Occipital lobe (tissue), 1 donor: ENCODE measurements at regions not wholly inside any gene's neighbourhood (a gene's known extent, or its start where the extent isn't known, plus 50 kb on each side); places are given as distances from the start of the nearest gene placed in this dataset.
"Not testable (repeated sequence)": the region's sequence is repeated elsewhere in the genome, so short reads cannot be mapped to it uniquely, and the experiment has no call there.

Source experiments
- DNase-seq: peaks from one replicate; lab custom pipeline; 2025; lab: John Stamatoyannopoulos, UW

DNA sequence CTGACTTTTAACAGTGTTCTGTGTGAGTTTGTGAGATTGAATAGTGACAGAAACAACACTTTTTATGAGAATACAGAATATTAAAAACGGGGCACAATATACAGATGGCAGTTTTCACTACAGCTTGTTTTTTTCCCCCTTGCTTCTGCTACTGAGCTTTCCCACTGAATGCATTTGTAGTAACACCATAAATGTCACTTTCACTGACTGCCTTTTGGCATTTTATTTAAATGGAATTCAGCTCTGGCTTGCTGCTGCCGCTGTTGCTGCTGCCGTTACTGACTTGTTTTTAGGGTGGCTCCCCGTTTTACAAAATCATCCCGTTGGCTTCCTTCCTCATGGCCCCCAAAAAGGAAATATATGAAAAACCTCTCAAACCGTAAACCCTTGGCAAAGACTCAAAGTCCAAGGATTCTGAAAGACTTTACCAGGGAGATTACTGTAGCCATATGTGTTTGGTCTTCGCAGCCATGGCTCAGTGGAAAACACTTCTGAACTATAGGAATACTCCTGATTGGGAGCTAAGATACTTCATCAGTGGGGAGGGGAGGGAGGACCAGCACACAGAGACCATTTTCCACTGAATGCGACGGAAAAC, 151.0 kb downstream of the NUF2 start:
- DNase-seq = no peak

DNA sequence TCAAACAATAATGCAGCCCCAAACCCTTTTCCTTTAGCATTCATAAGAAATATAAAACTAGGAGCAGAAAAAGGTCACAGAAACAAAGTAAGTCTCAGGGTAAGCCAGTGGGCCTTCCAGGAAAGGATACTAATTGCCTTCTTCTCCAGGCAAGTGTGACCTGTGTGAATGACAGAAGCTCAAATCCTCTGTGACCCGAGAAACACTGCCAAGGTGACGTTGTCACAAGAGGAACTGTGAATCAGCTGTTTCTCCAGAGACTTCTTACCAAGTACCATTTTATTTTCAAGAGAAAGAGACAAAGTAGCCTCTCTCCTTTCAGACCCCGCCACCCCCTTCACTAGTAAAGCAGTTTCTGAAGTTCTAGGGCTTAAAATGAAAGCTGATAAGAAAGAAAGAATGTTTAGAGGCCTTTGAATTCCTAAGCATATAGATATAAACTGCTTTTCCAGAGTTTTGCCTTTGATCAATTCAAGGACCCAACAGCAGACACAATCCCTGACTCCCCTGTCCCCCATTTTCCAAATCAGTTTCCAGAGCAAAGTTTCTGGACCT, 155.6 kb downstream of the NUF2 start:
- DNase-seq = no peak

GRCh38 chr1:163498391-163499330, 176.9 kb downstream of the NUF2 start:
- DNase-seq = not testable (repeated sequence)

DNA sequence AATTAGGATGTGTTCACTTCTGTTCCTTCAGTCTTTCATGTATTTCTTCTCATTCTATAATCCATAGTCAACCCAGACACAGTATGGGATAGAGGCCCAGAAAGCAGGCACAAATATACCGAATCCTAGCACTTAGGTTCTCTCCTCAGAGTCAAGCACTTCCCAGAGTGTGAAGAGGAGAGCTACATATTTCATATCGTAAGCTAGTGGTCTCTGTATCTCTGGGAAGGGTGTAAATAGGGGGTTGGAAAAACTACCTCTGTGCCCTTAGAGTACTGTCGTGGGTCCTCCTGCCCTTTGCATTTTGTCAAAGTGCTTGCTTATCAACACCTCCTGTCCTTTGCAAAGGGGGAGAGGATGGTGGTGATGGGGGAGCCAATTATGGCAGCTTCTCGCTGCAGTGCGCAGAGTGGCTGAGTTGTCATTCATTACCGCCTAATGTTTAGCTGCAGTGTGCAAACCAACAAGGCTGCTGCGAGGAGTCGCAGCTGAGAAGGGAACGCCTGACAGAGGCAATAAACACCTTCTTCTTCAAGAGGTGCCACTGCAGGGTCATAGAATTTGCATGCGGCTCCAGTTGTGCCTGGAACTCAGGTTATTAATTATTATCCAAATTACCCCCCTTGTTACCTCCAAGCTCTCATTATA, 182.7 kb downstream of the NUF2 start:
- no peak for DNase-seq

- DNase-seq = no peak
These were observed 187.4 kb downstream of the NUF2 start for GRCh38 chr1:163509114-163509513.

- DNase-seq = no peak
These were observed 190.7 kb downstream of the NUF2 start for GRCh38 chr1:163512349-163512989.

- DNase-seq = no peak
These were observed 201.7 kb downstream of the NUF2 start for GRCh38 chr1:163523375-163524029.

GRCh38 chr1:163528710-163529348, 207.1 kb downstream of the NUF2 start:
- DNase-seq = no peak

- no peak for DNase-seq
These were observed 209.6 kb downstream of the NUF2 start for GRCh38 chr1:163531345-163531744.

DNA sequence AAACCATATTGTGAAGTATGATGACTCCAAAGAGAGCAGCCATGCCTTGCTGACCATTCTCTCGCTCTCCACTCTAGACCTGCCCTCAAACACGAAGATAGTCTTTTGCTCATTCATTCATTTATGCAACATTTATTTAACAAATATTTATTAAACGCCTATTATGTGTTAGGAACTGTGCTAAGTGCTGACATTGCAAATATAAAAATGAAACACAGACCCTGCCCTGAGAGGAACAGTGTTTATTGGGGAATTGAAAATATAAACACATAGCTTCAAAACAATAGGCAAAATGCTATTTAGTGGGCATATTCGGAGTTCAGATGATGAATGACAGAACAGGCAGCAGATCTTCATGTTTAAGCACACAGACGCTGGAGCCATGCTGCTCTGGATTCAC, 213.6 kb downstream of the NUF2 start:
- DNase-seq = no peak

GRCh38 chr1:163535807-163536206, 214.1 kb downstream of the NUF2 start:
- DNase-seq = no peak

GRCh38 chr1:163537809-163538208, 216.1 kb downstream of the NUF2 start:
- DNase-seq = no peak

DNA sequence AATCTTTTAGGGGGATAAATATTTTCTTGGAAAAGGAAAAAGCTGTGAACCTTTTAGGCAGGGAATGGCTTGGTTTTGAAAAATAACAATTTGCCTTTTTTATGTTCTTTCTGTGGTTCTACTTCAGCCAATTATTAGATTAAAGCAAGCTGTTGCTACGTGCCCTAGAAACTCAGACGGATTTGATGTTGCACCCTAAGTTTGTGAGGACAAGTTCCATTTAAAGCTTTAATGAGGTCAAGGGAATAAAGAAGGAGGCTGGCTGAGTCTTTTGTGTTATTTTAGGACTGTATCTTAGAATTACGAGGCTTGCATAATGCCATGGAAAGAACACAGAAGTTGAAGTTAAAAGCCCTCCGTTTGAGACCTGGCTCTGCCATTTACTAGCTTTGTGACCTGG, 216.9 kb downstream of the NUF2 start:
- DNase-seq = no peak

DNA sequence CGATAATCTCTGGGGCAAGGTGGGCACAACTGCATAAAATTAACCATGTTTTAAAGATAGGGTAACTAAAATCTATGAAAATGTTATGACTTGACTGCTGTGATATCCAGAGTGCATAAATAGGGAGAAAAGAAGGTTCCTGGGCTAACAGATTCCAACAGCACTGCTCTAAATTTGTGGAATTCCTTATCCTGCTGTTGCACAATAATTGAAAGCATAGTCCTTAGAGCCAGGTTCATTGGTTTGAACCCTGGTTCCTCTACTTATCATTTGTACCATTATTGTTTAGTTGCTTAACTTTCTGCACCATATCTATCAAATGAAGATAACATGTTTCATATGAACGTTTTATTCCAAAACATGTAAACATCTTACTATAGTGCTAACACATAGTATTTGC, 219.0 kb downstream of the NUF2 start:
- DNase-seq = no peak

DNA sequence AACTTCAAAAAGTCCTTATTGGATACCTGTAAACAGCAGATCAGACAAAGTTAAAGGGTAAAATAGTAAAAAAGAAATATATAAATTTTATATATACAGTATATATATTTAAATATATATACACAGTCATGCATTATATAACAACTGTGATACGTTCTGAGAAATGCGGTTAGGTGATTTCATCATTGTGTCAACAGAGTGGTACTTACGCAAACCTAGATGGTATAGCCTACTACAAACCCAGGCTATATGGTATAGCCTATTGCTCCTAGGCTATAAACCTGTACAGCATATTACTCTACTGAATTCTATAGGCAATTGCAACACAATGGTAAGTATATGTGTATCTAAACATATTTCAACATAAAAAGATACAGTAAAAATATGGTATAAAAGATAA, 222.7 kb downstream of the NUF2 start:
- no peak for DNase-seq

- no peak for DNase-seq
These were observed 236.4 kb downstream of the NUF2 start for GRCh38 chr1:163558162-163558561.

DNA sequence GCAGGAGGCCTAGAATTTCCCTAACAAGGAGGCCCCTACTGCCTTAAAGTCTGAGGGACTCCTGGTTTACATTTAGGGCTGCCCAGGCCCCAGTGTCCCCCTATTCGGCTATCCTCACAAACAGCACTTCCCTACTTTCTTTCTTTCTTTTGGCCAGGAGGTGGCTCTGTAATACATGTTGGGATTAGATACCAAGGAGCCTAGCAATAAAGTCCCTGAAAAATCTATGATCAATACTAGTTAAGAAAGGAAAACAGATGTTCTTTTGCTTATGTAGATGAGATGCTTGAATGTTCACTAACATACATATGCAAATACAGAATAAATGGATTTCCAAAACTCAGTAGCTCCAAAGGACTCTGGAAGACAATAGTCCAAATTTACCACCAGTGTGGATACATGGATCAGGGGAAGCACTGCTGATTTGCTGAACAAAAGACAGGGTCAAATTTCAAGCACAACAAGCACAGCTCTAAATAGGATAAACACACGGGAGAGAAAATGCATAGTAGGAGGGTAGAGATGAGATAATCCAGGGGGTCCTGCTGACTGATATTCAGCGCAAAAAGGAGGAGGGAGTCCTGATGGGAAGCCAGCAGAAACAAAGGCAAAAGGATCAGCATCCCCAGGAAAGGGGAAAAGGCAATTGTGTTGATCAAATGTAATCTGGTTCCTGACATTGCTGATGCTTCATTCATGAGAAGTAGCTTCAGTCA, 240.0 kb downstream of the NUF2 start:
- DNase-seq = no peak

- no peak for DNase-seq
These were observed 240.6 kb downstream of the NUF2 start for GRCh38 chr1:163562355-163562754.

DNA sequence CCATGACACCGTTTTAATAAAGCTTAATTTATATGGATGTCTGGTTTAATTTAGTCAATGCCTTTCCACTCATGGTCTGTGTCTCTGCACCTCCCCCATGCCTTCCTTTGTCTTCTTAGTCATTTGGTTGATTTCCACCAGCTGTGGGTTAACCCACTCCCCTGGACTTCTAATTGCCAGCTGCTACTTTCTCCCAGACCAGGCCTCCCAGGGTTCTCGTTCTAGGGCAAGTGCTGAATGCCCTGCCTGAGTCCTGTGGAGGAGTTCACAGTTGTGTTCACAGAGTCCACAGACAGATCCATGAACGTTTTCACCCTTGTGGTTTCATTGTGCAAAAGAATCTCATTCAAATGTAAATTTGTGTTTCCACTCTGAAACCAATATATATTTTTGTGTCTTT, 243.4 kb downstream of the NUF2 start:
- DNase-seq = no peak

GRCh38 chr1:163570071-163570470, 248.3 kb downstream of the NUF2 start:
- DNase-seq = no peak
